ENCODE measurements at regions not wholly inside any gene's neighbourhood (a gene's known extent, or its start where the extent isn't known, plus 50 kb on each side); places are given as distances from the start of the nearest gene placed in this dataset.

- no peak for TF ChIP-seq POLR2A (IDR thresholded peaks at IDR 0.05)
- no peak for TF ChIP-seq POLR2AphosphoS5 (IDR thresholded peaks at IDR 0.05)
- TF ChIP-seq EP300 (IDR thresholded peaks at IDR 0.05): no peak
- TF ChIP-seq CTCF (IDR thresholded peaks at IDR 0.05): no peak
- no peaks in the 10 kb centered on the region for H3K9me3 ChIP-seq
- intact Hi-C loops (cut with DNase I): no loop called here
- no peak overlapping the region for H3K4me3 ChIP-seq
- peaks cover 0 to 3% (median 0%) of the 10 kb centered on the region in 4 donors for H3K4me1 ChIP-seq
- no peaks in the 10 kb centered on the region for H3K36me3 ChIP-seq
- no peak for DNase-seq
- WGBS, 2 donors: 22 to 67% methylated on average over 1 of the region's 1 CpG
- H3K27me3 ChIP-seq: no peaks in the 10 kb centered on the region
- no peak overlapping the region for H3K27ac ChIP-seq
These were observed 307.0 kb upstream of the REG3G start for GRCh38 chr2:78718473-78718872.

- H3K27ac ChIP-seq: no peak overlapping the region
- TF ChIP-seq CTCF (IDR thresholded peaks at IDR 0.05) (no peak), EP300 (IDR thresholded peaks at IDR 0.05) (no peak), POLR2A (IDR thresholded peaks at IDR 0.05) (no peak), POLR2AphosphoS5 (IDR thresholded peaks at IDR 0.05) (no peak)
- intact Hi-C loops (cut with DNase I): no loop called here
- no peaks in the 10 kb centered on the region for H3K36me3 ChIP-seq
- no peak for DNase-seq
- no peak overlapping the region for H3K4me3 ChIP-seq
- WGBS, 2 donors: 76 to 84% methylated on average over 7 of the region's 7 CpGs
- H3K4me1 ChIP-seq: peaks cover 0 to 3% (median 0%) of the 10 kb centered on the region in 4 donors
- no peaks in the 10 kb centered on the region for H3K9me3 ChIP-seq
- no peaks in the 10 kb centered on the region for H3K27me3 ChIP-seq
These were observed 304.0 kb upstream of the REG3G start for GRCh38 chr2:78721355-78722033.

GRCh38 chr2:78734221-78734620 lies 291.3 kb upstream of the REG3G start:
- no peak for TF ChIP-seq POLR2A (IDR thresholded peaks at IDR 0.05)
- TF ChIP-seq EP300 (IDR thresholded peaks at IDR 0.05): no peak
- no peak for TF ChIP-seq POLR2AphosphoS5 (IDR thresholded peaks at IDR 0.05)
- no peak for TF ChIP-seq CTCF (IDR thresholded peaks at IDR 0.05)
- no peak for DNase-seq
- intact Hi-C loops (cut with DNase I): no loop called here
- Histone ChIP-seq H3K27ac (no peak overlapping the region), H3K9me3 (no peaks in the 10 kb centered on the region), H3K4me1 (no peaks in the 10 kb centered on the region), H3K27me3 (no peaks in the 10 kb centered on the region), H3K36me3 (no peaks in the 10 kb centered on the region), H3K4me3 (no peak overlapping the region)
- 72 to 83% methylated on average over 3 of the region's 3 CpGs for WGBS, 2 donors

GRCh38 chr2:78739282-78739681 lies 286.2 kb upstream of the REG3G start:
- TF ChIP-seq CTCF (IDR thresholded peaks at IDR 0.05) (no peak), POLR2AphosphoS5 (IDR thresholded peaks at IDR 0.05) (no peak), POLR2A (IDR thresholded peaks at IDR 0.05) (no peak), EP300 (IDR thresholded peaks at IDR 0.05) (no peak)
- DNase-seq: no peak
- H3K9me3 ChIP-seq: no peaks in the 10 kb centered on the region
- H3K4me3 ChIP-seq: no peak overlapping the region
- WGBS, 2 donors: 16 to 65% methylated on average over 1 of the region's 1 CpG
- H3K36me3 ChIP-seq: no peaks in the 10 kb centered on the region
- no peaks in the 10 kb centered on the region for H3K27me3 ChIP-seq
- H3K4me1 ChIP-seq: no peaks in the 10 kb centered on the region
- intact Hi-C loops (cut with DNase I): no loop called here
- H3K27ac ChIP-seq: no peak overlapping the region

- no peaks in the 10 kb centered on the region for H3K4me1 ChIP-seq
- no peak overlapping the region for H3K4me3 ChIP-seq
- H3K36me3 ChIP-seq: no peaks in the 10 kb centered on the region
- 2% methylated on average over 1 of the region's 1 CpG for WGBS, 2 donors
- H3K9me3 ChIP-seq: no peaks in the 10 kb centered on the region
- H3K27me3 ChIP-seq: no peaks in the 10 kb centered on the region
- no peak overlapping the region for H3K27ac ChIP-seq
- intact Hi-C loops (cut with DNase I): no loop called here
- no peak for TF ChIP-seq EP300 (IDR thresholded peaks at IDR 0.05)
- no peak for TF ChIP-seq POLR2A (IDR thresholded peaks at IDR 0.05)
- TF ChIP-seq POLR2AphosphoS5 (IDR thresholded peaks at IDR 0.05): no peak
- no peak for TF ChIP-seq CTCF (IDR thresholded peaks at IDR 0.05)
- no peak for DNase-seq
These were observed 275.9 kb upstream of the REG3G start for GRCh38 chr2:78749638-78750037.

Data from sigmoid colon (tissue), 6 donors.